Activated effector memory CD4-positive, alpha-beta T cell treated with anti-CD3 and anti-CD28 coated beads, Interleukin-2, amount 50 U/mL, for 16 hours (primary cell): ENCODE measurements at regions not wholly inside any gene's neighbourhood (a gene's known extent, or its start where the extent isn't known, plus 50 kb on each side); places are given as distances from the start of the nearest gene placed in this dataset.
"Not testable (repeated sequence)": the region's sequence is repeated elsewhere in the genome, so short reads cannot be mapped to it uniquely, and the experiment has no call there.

Source experiments
- DNase-seq: peaks from one replicate; pipeline ENCODE4 v3.0.0-alpha.2; 2020

DNA sequence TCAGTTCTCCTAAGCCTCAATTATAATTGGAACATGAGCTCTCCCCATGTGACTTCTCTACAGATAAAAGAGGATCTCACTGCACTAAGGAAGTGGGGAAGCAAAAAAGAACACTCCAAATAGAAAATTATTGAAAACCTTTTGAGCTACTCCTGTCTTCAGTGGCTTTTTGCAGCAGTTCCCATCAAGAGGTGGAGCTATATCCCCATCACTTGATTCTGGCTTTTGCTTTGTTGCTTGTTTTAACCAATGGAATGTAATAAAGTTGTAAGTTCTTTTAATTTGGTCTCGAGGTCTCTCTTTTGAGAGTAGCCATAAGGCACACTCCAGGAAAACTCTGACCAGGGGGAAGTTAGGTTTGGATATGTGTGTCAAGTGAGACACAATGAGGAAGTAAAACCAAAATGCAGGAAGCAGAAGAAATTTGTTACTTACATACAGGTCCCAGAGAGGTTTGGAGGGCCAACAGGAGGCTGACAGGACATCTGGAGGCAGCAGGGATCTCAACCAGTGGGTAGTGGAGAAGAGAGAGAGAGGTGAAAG is 569.4 kb downstream of the HTR7 start:
- no peak for DNase-seq

DNA sequence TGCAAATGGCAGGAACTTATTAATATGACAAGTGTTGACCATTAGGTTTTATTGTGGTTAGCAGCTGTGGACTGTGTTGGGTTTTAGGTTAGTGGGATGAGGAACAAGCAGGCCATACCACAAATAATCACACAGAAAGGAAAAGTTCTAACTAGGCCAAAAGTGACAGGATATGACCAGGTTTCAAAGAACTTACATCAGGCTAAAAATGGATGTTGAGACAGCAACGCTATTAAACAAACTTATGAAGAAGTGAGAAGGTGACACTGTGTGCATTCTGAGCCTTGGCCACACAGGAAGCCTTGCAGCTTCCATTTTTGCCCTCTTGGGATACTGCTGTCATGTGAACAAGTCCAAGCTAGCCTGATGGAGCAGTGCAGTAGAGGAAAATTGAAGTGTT is 568.8 kb downstream of the HTR7 start:
- DNase-seq, result no peak

DNA sequence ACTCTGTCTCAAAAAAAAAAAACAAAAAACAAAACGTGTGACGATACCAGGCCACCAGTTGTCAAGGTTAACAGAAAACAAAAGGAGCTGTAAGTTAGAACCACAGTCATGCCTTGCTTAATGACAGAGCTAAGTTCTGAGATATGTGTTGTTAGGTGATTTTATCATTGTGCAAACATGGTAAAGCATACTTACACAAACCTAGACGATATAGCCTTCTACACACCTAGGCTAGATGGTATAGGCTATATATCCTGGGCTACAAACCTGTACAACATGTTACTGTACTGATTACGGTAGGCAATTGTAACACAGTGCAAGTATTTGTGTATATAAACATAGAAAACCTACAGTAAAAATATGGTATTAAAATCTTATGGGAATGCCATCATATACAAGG is 564.2 kb downstream of the HTR7 start:
- DNase-seq, result no peak

DNA sequence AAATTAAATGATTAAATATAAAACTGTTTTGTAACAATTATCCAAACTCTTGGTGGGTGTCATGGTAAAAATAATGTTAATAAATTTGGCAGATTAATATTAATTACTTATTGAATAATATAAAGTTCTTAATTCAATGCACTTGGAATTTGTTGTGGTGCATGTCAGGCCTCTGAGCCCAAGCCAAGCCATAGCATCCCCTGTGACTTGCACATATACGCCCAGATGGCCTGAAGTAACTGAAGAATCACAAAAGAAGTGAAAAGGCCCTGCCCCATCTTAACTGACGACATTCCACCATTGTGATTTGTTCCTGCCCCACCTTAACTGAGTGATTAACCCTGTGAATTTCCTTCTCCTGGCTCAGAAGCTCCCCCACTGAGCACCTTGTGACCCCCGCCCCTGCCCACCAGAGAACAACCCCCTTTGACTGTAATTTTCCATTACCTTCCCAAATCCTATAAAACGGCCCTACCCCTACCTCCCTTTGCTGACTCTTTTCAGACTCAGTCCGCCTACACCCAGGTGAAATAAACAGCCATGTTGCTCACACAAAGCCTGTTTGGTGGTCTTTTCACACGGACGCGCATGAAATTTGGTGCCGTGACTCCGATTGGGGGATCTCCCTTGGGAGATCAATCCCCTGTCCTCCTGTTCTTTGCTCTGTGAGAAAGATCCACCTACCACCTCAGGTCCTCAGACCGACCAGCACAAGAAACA is 562.9 kb downstream of the HTR7 start:
- not testable (repeated sequence) for DNase-seq

DNA sequence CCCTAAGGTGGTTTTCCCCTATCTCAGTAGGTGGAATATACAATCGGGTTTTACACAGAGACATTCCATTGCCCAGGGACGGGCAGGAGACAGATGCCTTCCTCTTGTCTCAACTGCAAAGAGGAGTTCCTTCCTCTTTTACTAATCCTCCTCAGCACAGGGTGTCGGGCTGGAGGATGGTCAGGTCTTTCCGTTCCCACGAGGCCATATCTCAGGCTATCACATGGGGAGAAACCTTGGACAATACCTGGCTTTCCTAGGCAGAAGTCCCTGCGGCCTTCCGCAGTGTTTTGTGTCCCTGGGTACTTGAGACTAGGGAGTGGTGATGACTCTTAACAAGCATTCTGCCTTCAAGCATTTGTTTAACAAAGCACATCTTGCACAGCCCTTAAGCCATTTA is 555.8 kb downstream of the HTR7 start:
- DNase-seq, result not testable (repeated sequence)

DNA sequence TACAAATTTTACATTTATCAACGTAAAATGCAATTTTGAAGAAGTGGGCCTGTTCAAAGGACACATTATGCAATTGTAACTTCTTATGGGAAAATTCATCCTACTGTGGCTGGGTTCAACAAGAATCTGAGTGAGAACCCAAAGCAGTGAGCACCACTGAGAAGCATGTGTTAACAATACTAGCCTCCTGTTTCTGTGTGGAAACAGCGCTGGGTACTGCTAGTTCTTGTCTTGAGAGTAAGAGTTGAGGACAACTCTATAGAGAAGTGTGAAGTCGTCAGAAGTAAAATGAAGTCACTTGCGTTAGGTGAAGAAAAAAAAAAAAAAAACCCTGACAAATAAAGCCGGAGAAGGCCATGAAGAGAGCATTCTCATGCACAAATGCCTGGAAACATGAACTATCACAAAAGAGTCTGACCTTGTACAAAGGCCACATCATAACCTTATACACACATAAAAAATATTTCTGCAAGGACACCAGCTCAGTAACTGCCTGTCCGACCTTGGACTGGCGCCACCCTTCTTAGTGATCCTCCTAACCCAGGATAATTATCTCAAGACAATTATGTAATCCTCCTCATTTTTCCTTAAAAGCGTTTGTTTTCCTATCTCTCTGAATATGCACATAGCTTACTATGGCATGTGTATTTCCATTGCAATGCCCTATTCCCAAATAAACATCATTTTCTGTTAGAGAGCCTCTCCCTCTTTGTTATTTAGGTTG is 554.9 kb downstream of the HTR7 start:
- no peak for DNase-seq

DNA sequence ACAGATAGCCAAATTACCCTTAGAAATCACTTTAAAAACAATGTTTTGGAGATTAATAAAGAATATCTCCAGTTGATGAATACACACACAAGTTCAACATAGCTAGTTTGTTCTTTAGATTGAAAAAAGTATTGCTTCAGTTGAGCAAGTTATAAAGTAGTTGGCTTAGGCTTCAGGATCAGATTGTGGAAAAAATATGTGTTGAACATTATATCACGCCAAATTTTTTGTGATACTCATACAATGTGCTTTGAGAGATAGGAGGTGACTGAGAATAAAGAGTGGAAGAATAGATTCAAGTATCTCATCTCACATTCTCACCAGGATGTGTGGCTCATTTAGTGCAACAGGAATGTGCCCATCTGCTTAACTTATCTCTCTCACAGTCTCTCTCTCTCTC is 553.3 kb downstream of the HTR7 start:
- no peak for DNase-seq

DNA sequence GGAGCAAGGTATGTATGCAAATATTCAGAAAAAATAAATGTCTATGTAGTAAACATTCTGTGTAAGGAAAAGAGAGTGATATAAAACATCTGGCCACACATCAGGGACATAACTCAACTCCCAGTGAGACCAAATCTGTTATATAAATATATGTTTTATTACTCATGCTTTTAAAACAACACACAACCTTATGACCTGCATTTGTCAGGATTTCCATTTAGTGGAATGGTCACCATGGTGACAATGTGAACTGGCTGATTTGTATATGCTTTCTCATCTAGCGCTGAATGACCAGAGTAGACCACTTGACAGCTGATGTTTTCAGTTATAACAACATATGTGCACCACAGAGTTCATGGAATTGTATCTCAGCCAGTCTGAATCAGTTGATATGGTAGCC is 551.7 kb downstream of the HTR7 start:
- DNase-seq, result no peak

DNA sequence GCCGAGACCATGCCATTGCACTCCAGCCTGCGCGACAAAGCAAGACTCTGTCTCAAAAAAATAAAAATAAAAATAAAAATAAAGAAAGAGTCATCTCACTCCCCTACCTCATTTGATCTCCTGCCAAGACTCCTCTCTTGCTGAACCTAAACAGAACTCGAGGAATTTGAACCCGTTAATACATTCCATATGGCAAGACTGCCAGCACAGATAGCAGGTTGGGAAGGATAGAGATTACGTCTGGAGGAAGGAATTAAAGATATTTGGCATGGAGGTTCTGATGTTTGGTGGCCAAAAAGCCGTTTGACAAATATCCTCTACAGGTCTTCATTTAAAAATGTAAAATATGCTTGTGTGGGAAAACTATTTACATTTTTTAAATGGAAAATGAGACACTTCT is 549.6 kb downstream of the HTR7 start:
- no peak for DNase-seq

DNA sequence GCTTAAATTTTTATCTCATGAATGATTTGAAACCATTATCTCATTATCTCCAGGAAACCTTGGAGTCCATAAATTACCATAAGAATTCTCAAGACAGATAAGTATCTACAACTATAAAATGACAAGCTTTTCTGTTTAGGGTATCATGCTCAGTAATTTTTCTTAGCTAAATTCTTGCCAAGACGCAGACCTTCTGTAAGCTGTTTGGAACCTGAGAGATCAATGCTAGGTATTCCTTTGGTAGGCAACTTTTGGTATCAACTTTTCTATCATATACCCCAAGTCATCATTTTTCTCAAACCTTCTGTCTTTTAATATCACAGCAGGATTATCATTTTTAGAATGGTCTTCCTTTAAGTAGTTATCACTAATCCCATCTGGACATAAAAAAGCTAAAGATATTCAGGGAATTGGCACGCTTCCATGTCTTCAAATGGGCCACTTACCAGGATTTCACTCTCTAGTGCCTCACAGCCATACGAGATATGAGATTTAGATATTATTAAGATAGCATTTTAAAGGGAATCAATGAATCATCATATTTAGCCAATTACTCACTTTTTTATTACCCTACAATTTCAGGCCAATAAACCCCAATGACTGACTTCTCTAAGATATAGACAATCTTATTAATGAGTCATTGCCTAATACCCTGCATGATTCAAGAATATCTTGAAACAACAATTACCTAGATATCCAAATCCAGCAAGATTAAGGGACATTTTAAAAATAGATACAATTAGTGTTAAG is 544.1 kb downstream of the HTR7 start:
- no peak for DNase-seq

DNA sequence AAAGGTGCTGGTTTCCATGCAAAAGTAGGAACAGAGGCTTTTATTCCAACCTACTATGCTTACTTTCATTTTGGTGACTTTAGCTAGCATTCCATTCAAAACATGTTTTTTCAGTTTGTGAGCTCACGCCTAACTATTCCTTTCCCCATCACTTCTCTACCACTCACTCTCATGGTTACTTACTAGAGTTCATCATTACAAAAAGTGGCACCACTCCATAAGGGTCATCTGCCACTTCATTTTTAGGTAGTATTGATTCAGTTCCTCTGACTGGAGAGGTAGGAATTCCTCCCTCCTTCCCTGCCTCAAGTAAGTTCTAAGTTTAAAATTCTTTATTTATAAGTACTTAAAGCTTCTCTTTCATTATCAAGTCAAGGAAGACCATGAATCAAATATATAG is 543.1 kb downstream of the HTR7 start:
- DNase-seq, result no peak

DNA sequence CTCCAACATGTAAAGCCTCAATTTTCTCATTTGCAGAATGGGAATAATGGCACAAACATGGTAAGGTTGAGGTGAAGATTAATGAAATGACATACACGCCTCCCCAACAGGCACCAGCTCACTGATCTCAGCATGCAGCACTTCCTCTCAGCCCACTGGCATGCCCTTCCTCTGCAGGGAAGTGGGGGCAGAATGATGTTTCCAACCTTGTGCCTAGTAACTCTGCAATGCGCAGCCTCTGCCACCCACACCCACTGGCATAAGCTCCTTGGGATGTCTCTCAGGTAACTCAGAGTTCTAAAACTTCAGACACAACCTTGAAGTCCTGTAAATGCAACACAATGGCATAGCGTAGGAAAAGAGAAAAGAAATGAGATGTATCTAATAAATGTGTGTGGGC is 540.7 kb downstream of the HTR7 start:
- no peak for DNase-seq

DNA sequence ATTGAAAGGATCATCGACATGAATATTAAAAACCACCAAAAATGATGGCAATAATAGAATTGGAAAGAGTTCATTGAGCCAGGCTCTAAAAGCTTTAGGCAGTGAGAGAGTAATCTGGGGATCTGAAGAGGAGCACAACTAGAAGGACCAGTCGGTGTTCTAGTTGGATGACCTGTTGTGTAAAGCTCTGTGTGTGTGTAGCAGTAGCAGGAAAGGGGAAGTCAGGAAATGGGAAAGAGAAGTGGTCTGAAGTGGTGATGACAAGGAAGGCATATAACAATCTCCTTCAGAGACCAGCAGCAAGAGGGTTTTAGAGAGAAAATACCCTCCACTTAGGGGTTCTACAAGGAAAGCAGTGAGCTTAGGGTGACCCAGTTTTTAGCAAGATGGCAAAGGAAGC is 539.2 kb downstream of the HTR7 start:
- no peak for DNase-seq

DNA sequence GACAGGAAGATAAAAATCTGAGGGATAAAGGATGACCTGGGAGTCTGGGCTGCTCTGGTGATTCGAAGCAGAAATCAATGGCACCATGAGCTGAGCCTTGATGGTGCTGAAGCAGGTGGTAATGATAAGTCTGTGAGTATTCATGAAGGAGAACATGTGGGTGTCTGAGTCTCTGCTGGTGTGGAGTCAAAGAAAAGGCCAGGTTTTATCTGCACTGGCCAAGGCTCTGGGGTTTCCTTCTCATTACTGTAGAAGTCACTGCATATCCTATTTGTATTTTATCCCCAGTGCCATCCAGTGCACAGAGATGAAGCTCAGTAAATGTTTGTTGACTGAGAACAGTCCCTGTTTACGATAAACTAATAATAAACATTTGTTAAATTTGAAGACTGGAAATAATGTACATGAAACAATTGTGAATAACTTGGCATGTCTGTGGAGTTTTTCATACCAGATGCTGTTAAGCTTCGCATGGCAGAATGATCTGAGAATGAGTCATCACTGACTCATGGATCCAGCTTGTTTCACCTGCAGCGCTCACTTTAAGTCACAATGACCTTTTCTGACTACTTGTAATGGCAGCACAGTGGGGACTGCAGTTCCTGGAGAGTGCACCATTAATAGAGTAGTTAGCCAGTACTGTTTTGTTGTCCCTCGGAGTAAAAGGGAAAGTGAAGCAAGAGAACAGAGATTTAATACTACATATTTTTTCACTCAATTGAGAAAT is 538.5 kb downstream of the HTR7 start:
- no peak for DNase-seq

DNA sequence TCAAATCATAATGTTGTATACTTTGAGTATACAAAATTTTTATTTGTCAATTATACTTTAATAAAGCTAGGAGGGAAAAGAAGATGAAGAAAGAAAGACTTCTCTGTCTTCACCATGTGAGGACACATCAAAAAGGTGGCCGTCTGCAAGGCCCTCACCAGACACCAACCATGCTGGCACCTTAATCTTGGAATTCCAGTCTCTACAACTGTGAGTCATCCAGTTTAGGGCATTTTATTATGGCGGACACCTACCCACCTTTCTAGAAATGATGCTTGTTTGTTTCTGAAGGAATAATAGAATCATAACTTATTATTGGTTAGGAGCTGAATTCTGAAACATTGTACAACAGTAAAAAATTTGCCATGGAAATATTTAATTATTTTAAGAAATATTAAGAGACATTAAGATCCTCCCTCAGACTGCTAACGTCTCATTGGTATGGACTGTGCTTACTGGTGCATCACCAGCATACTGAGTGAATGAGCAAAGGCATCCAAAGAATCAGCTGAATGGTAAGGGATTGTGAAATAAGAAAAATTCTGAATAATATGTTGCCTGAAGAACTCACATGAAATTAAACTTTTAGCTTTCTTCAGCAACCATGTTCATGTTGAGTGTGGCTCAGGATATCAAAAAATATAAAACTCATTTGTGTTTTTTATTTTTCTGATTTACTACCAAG is 536.6 kb downstream of the HTR7 start:
- DNase-seq, result no peak

DNA sequence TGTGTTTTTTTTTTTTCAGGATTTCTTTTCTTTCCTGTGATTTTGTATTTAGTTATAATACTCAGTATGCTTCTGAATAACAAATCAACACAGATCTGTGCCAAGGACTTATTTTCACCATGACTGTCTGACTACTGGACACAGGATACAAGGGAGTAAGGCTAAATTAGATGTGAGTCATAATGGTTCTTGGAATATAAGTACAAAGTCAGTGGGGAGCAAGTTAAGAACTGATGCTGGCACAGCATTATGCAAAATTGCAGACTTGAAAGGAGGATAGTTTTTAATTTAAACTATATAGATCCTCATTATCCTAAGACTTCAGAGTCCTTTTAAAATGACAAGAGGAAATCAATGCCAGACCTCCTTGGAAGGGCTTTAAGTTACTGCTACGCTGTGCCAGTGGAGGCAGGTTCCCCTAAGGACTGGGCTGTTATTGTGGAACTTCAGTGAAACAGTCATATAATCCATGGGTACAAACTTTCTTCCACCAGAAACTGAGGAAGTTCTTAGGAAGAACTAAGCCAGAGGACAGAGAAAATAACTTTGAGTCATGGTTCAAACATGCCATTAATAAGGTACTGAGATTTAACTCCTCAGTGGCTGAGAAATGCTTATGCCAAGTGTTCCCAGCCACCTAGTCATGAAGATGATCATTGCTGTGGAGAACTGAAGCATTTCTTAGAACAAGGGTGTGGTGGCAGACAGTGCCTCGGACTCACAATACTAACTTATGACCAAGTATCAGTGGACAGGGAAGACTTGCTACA is 531.2 kb downstream of the HTR7 start:
- no peak for DNase-seq

DNA sequence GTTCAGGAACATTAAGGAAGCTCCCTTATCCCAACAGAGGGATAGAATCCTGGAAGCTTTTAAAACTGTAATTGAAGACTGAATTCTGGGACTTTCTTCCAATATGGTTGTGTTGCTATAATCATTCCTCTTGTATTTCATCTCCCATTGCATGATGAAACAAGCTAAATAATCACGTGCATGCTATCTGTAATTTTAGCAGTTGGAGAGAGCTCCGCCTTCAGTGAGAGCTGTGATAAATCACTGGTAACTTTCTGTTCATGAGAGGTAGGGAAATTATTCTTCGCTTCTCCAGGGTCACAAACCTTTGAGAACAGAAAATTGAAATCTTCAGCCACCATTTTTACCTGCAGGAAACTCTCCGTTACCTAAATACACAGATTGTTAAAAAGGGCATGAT is 530.2 kb downstream of the HTR7 start:
- DNase-seq, result no peak

DNA sequence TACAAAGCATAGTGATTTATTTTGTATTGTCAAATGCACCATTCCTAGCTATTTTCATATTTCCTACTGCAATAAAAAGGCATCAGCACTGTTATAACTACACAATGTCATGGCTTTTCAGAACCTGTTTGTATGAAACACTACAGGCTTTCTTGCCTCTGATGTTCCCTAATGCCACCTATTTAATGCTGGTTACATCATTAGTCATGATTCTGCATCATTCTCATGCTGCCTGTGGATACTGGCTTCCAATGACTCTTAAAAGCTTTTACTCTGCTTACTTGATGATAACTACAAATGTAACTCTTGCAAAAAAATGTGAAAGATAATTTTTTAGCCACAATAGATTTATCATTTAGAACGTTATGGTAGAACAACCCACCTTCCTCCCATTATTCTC is 529.4 kb downstream of the HTR7 start:
- DNase-seq, result no peak

DNA sequence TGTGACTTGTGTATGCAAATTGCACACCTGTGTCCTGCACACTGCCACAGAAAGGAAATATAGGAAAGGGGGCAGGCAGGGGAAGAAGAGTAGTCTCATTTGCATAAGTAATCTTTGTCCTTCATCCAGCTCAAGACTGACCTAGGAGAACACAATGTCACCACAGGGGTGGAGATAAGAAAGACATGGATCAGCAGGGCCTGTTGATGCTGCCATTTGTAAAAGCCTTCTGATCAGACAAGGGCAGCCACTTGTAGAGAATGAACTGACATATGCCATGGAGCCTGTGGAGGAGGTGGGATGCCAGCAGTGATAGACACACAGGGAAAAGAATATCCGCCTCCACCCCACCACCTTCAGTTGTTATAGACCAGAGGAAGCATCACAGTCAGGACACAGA is 528.9 kb downstream of the HTR7 start:
- no peak for DNase-seq

DNA sequence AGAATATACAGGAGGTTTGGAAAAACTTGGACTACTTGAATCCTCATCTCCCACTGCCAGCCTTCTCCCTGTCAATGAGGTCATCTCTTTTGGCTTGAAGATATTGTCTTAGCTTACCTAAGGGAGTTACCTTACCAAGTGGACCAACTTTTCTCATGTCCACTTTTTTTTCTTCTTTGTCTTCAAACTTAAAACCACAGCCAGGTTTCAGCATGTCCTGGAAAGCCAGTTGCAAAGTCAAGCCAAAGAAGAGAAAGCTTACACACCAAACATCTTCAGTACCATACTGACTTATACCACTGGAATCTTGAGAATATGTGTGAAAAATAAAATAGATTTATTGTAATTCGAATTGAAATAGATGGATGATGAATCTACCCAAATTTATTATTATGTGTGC is 520.5 kb downstream of the HTR7 start:
- DNase-seq, result no peak

DNA sequence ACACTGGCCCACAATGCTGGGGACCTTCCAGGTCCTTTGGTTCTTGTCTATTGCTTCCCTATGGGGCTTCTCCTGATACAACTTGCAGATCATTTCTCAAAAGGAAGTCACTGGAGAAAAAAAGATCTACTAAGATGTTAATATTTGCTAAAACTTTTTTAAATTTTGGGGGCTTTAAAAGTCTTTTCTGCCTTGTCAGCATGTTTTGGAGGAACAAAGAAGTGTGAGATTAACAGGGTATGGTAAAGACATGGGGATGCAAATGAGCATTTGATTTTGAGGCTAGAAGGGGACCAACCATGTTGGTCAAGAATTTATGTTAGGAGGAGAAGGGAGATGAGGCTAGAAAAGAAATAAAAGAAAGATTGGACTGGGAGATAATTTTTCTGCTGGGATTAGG is 515.4 kb downstream of the HTR7 start:
- DNase-seq, result no peak

DNA sequence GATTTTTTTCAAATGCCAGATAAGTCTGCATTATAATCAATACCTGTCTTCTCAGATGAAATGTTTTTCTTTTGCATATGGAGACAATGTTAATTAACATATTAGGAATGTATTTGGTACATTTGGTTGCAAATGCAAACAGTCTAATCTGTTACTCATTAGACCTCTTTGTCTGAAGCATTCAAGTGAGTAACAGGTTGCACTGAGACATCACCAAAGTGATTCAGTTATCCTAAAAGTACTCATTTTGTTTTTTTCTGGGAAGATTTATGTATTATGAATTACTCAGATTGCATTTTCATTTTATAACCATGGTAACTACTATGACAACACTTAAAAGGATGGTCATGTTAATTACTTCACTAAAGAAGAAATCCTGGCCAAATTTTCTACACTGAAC is 513.6 kb downstream of the HTR7 start:
- DNase-seq, result no peak
